Neural cell (in vitro differentiated cells): ENCODE measurements at regions not wholly inside any gene's neighbourhood (a gene's known extent, or its start where the extent isn't known, plus 50 kb on each side); places are given as distances from the start of the nearest gene placed in this dataset.

Experiments
- CTCF ChIP-seq: fragments of 450-650 bp; IDR thresholded peaks from 2 replicates; pipeline ENCODE4 v1.5.1; 2014; ENCODE audit warnings: antibody characterized with exemption, mild to moderate bottlenecking, moderate library complexity; ENCODE audit not compliant: poor library complexity, severe bottlenecking
- EP300 ChIP-seq: fragments of 450-650 bp; conservative IDR thresholded peaks from 2 replicates; pipeline ENCODE4 v1.6.1; 2014; ENCODE audit warnings: antibody characterized with exemption, mild to moderate bottlenecking, moderate library complexity; ENCODE audit not compliant: poor library complexity, severe bottlenecking
- EZH2 ChIP-seq: fragments of 200-600, 300-800 bp; shearing (Covaris generic), sonication (generic); IDR thresholded peaks from 2 replicates; pipeline ENCODE4 v1.6.1; 2014; ENCODE audit warnings: antibody characterized with exemption, low read length, borderline replicate concordance, mild to moderate bottlenecking; ENCODE audit not compliant: insufficient read depth, poor library complexity, severe bottlenecking
- POLR2AphosphoS5 ChIP-seq: IDR thresholded peaks from 2 replicates; pipeline ENCODE4 v1.6.1; 2012
- RAD21 ChIP-seq: fragments of 450-650 bp; conservative IDR thresholded peaks from 2 replicates; pipeline ENCODE4 v1.6.1; 2014; ENCODE audit warnings: antibody characterized with exemption, mild to moderate bottlenecking, moderate library complexity

GRCh38 chr7:106452031-106452851 lies 167.5 kb upstream of the NAMPT start:
- no peak for TF ChIP-seq POLR2AphosphoS5
- TF ChIP-seq EZH2 = no peak
- TF ChIP-seq EP300 = no peak
- TF ChIP-seq CTCF = no peak
- TF ChIP-seq RAD21 = no peak
